HG03095 (cell line): ENCODE measurements at regions not wholly inside any gene's neighbourhood (a gene's known extent, or its start where the extent isn't known, plus 50 kb on each side); places are given as distances from the start of the nearest gene placed in this dataset.

Source experiments
- ATAC-seq: cut with Tn5 transposase; IDR thresholded peaks from one replicate; pipeline ENCODE4 v1.9.1; 2021; ENCODE audit warnings: moderate library complexity; ENCODE audit not compliant: unreplicated experiment

DNA sequence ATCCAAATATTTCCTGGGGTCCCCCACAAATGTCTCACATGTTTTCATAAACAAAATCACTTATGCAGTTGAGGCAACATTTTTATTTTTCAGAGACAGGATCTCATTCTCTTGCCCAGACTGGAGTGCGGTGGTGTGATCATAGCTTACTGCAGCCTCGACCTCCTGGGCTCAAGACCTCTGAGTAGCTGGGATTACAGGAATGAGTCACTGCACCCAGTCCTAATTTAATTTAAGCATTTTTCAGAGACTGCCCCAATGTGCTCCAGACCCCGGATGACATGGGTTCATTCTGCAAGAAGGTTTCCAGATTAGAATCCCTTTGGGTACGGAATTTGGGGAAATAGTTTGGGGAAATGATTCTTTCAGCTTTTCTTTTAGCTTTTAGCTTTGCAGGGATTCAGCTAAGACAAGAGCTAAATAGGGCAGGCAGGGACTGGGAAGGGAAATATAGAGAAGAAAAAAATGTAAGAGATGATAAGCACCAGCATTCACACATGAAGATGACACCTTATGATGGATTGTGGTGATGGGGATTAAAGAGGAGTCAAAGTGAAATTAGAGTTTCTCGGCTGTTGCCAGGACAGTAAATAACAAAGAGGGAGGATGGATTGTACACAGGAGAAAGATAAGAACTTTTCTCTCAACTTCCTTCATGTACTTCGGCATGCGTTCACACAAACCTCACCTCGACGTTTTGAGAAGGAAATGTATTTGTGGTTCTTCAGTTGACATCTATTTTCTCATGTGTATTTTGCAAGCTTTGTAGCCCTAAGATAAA, 169.4 kb upstream of the TAB2 start:
- ATAC-seq = no peak

DNA sequence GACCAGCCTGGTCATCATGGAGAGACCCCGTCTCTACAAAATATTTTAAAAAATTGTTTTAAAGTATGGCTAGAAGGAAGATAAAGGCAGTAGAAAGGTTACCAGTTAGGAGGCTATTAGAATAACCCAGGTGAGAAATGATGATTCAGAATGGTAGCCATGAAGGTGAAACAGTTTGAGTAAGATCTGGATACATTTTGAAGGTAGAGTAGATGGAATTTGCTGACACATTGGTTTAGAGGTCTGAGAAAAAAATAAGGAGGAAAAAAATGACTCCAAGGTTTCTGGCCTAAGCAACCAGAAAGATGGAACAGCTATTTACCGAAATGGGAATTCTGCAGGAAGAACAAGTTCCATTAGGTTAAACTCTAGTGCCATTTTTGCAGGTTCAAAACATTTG, 167.9 kb upstream of the TAB2 start:
- no peak for ATAC-seq

DNA sequence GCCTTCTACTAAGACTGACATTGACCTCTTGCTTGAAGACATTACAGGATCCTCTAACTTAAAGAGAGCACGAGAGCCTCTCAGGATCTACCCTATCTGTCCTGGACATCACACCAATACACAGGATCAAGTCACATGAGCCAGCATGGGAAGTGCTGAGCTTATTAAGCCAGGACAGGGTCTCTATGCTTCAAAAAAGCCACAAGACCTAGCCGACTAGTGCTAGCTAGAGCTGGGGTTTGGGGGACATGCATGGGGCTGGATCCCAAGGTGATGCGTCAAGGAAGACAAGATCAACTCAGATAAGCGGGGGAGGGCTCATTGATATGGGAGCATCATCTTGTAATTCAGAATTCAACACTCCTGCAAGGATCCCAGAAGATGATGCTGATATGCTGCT, 167.2 kb upstream of the TAB2 start:
- ATAC-seq = no peak

DNA sequence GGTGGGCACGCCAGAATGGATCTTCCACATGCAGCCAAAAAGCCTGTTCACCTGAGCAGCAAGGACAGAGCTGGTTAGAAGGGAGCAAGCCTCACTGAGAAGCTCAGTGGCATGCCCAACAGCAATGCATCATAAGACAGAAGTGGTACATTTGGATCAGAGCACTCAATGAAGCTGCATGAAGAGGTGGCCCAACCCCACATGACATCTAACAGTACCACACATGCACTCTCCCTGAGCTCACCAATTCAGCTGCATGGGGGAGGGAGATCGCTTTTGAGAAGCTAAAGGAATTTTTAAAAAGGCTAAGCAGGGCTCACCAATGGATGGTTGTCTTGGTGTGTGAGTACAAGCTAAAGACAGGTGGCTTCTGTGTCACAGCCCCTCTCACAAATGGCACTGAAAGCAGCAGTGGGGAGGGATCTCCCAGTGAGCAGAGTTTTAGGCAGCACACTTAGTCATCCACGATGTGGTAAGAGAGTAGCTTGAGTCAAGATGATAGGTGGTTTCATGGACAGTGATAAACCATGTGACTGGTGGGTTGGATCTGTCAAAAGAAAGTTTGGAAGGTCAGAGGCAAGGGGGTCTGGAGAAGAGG, 166.6 kb upstream of the TAB2 start:
- no peak for ATAC-seq

DNA sequence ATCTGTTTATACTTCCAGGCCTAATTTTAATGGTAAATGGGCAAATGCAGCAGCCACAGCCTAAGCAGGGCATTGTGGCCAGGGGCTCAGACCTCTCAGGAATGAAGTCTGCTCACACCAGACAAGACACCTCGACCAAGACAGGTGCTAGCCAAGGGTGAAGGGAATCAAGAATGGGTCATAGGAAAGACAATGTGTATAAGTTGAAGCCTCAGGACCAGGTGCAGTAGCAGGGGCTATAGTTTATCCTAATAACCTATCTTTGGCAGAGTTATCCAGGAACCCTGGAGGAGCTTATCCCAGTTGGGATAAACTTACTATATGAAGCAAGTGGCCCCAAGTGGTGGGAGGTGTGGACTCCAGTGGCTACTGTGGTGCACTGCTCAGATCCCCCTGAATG, 165.0 kb upstream of the TAB2 start:
- no peak for ATAC-seq

DNA sequence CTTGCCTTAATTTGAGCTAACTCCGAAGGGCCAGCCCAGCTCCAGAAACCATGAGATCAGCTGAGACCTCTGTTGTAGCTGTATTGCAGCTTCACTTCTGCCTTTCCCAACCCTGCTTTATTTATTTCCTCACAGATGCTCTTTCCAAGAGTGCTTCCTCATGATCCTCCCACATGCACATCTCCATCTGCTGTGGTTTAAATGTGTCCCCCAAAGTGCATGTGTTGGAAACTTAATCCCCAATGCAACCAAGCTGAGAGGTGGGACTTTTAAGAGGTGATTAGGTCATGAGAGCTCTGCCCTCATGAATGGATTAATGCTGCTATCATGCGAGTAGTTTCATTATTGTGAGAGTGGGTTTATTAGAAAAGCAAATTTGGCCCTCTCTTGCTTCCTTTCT, 164.4 kb upstream of the TAB2 start:
- ATAC-seq = no peak

DNA sequence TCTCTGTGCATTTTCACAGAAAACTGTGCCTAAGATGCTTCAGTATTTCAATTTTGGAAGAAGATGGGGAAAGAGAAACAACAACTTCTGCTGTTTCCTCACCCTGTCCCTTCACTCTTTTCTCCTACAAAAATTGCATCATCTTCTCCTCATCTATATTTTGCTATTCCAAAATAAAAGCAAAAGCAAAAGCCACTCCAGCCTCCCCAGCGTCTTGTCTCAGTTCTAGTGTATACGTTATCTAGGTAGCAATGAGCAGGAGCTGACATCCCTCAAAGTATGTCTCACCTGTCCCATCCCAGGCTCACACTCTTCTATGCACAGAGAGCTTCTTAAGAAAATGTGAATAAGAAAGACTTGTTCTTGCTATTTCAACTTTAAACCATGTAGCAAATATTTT, 163.8 kb upstream of the TAB2 start:
- no peak for ATAC-seq

DNA sequence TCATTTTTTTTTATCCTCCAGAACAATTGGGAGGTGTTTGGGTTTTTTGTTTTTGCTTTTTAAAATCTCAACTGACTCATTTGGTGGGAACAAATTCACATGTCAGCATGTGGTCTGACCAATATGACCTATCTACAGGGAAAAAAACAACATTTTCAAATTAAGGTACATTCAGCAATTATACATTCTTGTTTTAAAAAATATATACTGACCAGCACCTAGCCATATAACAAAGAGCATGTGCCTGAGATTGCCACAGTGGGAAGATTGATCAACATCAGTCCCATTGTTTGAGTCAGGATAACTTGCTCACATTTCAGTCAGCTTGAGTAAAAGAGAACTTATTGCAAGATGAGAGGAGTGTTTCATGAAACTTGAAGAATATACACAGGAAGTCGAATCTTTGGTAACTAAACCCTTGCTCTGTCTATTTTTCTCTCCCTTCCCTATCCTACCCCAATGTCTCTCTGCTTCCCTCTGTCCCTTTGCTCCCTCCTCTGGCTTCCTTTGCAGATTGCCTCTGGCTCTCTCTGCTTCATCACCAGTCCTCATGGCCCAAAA, 163.2 kb upstream of the TAB2 start:
- no peak for ATAC-seq

DNA sequence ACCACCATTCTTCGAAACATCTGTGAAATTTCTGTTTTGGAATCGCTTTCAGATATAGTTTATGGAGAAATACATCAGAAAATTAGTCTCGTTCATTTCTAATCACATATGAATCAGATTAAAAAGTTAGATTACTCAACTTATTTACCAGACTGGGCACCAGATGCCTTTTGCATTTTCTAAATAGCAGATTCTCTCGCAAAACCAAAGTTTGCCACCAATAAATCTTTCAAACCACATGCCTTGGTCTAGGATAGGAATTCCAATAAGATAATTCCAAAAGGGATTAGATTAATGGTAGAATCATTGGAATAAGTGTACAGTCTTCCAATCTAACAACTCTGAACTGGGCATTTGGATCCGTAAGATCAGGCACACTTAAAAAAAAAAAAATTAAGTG, 160.4 kb upstream of the TAB2 start:
- no peak for ATAC-seq

DNA sequence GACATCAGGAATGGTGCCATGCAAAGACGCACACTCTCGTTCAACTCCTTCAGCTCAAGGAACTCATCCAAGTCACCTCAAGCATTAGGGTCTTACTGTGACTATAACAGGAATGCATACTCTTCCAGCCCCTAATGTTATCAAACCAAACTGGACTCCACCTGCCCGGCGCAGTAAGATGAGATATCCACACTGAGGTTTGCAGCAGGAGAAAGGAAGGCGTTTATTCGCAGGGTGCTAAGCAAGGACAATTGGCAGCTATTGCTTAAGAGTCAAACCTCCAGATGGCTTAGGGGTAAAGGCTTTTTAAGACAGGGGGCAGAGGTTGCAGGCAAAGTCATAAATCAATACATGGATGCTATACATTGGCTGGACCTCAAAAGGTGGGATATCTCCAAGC, 159.4 kb upstream of the TAB2 start:
- ATAC-seq = no peak

DNA sequence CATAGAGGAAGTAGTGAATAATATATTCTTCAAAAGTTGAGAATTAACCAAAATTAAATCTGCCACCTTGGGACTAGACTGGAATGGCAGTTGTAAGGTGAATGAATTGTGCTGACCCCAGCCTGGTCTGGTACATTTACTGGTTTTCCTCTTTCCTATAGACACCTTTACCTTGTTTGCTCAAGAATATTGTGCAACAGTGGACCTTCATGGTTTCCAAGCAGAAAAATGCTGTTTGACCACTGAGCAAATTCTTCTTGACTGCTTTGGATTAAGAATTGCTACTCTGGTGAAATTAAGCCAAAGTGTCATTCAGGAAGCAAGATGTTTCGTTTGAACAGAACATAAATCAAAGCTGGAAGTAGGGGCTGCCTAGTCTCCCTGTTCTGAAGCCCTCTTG, 156.6 kb upstream of the TAB2 start:
- no peak for ATAC-seq

DNA sequence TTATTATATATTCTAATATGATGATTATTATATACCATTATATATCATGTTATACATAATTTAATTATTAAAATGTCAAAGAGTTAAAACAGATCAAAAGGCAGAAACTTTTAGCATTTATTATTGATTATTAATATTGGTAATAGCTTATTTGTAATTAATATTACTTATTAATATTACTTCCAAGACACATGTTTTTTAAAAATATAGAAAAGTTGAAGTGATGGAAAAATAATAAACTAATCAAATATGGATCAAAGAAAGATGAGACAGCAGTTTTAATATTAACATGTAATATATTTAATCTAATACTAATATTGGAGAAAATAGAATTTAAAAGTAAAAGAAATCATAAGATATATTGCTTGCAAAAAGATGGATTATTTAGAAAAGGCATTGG, 154.6 kb upstream of the TAB2 start:
- ATAC-seq = no peak

DNA sequence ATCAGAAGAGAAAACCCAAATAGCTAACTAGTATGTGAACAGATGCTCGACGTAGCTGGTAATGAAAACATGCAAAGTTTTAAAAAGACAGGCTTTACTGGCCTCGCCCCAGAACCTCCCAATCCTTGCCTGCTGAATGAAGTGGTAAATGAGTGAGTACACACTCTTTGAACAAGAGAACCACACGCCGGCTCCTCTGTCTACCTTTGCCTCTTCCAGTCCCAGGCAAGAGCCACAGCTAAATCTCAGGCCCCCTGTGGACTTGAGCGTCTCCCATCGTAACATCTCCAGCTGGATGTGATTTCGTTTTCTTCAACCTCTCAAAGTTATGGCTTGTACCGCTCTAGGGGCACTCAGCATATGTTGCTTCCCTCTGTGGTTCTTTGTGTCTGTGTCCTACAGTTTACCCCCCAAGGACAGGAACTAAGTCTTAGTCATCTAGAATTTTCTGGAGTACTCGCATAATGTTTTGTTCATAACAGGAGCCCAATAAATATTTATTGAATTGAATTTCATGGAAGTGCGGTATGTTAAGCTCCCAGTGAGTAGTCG, 153.2 kb upstream of the TAB2 start:
- ATAC-seq = no peak

DNA sequence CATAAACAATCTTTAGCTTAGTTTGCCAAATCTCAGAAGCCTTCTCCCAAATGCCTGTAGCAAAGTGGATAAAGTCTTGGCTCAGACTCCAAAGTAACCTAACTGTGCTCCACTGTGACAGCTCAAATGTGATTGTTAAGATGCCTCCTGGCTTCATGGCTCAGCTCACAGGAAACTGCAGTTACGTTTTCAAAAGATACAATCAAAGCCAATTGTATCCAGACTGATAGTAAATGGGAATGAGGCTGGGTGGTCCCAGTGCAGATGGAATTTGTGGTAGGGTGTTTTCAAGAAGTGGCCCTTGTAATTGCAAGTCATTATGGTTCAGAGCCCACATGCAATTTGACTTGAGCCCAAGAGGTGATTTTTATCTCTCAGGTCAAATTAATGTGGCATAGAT, 151.2 kb upstream of the TAB2 start:
- ATAC-seq = no peak

DNA sequence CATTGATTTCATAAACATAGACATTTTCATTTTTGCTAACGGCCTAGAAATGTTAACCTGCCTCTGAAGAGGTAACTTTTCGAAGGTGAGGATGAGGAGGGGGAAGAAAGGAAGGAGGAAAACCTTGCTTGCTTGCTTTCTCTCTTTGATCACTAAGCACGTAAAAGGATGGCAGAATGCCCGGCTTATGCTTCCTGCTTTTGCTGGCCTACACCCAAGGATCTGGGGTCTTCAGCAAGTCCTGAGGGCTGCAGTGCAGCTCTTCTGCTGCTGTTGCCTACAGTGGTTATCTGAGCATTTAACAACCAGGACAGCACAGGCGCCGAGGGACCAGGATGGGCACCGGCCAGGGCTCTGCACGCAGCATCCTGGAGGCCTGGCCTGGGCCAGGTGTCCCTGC, 150.8 kb upstream of the TAB2 start:
- ATAC-seq = no peak

DNA sequence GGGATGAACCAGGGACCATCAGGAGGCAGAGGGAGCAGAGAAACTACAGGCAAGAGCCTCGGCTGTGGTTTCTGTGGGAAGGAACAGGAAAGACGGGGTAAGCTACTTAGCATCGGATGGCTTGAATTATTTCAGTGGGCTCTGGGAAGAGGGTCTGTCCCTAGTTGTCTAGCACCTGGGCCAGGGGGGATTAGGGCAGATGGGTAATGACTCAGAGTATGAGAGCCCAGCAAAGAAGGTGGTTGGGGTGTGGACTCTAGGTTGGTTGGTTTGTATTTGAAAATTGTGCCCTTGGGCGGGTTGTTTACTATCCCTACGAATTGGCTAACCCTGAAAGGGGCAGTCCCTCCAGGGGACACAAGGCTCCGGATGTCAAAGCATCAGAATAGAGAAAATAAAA, 148.5 kb upstream of the TAB2 start:
- ATAC-seq = no peak

DNA sequence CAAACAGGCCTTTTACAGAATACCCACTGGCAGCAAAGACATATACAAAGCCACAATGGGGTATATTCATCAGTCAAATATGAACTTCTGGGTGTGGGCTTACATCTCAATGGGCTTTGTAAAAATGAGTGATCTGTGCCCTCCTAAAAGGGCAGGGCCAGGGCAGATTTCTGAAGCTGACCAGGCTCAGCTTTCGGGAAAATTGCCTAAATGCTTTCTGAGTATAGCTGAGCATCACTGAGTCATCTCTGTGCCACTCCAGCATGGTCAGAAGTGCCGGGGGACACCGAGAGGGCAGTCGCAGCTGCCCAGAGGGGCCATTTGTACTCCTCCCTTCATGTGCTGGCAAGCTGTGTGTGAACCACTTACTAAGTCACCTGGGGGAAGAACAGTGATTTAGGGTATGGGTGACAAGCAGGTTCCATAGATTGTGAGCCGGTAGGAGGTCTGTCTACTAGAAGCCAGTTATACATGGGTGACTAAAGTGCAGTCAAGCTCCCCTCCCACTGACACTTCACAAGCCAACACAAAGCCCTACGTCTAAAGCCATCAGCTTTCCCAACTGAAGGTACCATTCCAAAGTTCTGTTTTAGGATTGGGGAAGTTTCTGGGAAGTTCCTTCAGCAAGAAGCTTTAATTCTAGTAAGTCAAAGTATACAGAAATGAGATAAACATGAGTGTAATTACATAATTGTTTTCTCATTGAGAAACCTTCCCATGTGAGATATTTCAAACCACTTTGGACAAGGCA, 147.6 kb upstream of the TAB2 start:
- no peak for ATAC-seq

DNA sequence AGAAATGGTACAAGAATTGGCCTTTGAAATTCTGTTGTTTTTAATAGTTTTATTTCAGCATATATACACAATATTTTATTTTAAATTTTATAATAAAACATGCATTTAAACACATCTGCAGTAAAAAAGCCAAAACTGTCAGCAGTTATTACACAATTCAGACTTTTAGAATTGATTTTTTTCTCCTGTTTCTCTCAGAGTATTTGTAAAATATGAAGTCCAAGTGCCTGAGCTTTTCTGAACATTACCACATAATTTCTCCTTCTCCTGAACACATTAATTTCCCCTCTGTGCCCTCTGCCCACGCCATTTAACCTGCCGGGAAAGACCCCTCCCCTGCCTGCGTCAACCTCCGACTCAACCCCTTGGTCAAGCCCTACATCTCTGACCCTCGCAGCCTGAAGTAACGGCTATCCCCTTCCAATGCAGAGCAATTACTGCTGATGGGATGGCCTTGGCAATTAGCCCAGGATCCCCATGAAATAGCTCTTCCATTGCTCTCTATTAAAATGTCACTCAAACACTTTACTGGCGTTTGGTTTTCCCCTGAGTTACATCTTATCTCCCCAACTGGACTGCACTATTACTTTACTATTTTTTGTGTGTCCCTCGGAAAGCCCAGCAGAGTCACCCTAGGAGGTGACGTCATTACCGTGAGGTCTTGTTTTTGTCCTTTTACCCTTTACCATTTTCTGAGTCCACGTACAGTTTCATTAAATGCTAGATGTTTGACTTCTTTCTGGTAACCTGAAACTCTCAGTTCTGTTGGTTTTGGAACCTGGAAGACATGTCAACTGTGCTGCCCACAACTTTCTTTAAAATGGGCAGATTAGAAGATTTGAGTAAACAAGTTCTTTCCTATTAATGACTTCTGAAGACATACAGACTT, 146.7 kb upstream of the TAB2 start:
- no peak for ATAC-seq

DNA sequence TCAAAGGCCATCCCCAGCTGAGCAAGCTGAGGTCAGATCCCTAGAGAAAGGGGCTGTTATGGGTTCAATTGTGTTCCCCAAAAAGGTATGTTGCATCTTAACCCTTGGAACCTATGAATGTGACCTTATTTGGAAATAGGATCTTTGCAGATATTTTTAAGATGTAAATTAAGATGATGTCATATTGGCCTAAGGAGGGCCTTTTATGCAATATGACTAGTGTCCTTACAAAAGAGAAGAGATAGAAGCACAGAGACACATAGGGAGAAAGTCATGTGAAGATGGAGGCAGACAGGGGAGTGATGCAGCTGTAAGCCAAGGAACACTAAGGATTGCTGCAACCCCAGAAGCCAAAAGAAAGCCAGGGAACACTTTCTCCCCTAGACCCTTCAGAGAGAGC, 144.3 kb upstream of the TAB2 start:
- ATAC-seq = no peak

DNA sequence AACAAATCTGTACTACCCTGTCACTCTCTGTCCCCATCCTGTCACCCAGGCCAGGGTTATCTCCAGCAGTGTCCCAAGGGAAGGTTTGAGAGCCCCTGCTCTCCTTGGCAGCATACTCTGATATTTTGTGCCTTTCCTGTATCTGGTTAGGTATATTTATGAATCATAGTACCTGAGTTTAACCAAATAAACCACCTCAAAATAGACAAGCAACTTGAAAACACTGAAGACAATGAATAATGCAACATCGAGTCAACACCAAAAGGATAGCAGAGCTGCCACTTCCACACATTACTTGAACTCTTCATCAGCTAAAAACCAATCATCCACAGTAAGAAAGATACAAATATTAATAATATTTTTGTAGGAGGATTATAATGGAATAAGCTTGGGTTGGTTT, 142.6 kb upstream of the TAB2 start:
- no peak for ATAC-seq
